SK-N-SH (cell line): ENCODE measurements at regions not wholly inside any gene's neighbourhood (a gene's known extent, or its start where the extent isn't known, plus 50 kb on each side); places are given as distances from the start of the nearest gene placed in this dataset.

Experiments
- MXI1 ChIP-seq: IDR thresholded peaks from 2 replicates; pipeline ENCODE4 v1.6.1; 2012; ENCODE audit warnings: mild to moderate bottlenecking, low read depth, low read length, improper control_type of control experiment
- POLR2AphosphoS5 ChIP-seq: IDR thresholded peaks from 2 replicates; pipeline ENCODE4 v1.6.1; 2012; ENCODE audit warnings: low read depth, low read length
- TAF1 ChIP-seq: IDR thresholded peaks from 2 replicates; pipeline ENCODE4 v1.6.1; 2012; ENCODE audit warnings: low read depth, mild to moderate bottlenecking, low read length, moderate library complexity, borderline replicate concordance

DNA sequence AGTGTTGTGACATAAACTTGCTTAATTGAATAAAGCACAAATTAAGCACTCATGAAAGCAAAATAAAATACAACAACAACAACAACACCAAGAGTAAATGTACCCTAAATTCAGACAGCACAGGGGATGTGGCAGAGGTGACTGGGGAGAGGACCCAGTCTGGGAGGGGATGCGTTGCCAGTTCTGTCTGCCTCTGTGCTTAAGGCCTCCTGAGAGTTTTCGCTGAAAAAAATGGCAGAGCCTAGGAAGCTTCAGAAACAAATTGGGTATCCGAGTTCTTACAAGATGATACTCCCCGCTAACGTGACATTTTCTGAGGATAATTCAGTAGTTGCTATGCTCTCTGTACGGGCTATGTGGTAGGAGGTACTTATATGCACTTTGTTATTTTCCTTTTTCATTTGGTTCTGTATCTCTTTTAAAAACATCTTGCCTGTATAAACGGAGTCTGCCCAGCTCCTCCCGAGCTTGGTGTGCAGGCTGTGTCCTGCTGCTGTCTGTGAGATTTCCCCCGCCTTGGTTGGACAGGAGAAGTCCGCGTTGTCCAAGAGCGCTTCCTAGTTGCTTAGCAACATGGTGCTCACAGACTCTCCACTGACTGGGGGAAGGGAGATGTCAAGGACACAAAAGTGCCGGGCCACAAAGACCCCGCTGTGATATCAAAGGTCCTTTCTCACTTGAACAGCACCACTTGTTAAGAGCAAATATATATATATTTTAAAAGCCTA is 134.2 kb upstream of the CPHXL start:
- TF ChIP-seq MXI1 (no peak), POLR2AphosphoS5 (no peak), TAF1 (no peak)
